Urinary bladder (tissue), 3 donors: ENCODE measurements at regions not wholly inside any gene's neighbourhood (a gene's known extent, or its start where the extent isn't known, plus 50 kb on each side); places are given as distances from the start of the nearest gene placed in this dataset.

Experiments used
- DNase-seq: peaks from one replicate; pipeline ENCODE4 v3.0.0-alpha.2; 2015; ENCODE audit errors: extremely low spot score
- H3K27ac ChIP-seq: one replicate; pipeline ENCODE4 v1.5.1; 2013; ENCODE audit warnings: low read depth, mild to moderate bottlenecking, moderate library complexity
- H3K36me3 ChIP-seq: one replicate; pipeline ENCODE4 v1.6.1; 2013; ENCODE audit warnings: mild to moderate bottlenecking, moderate library complexity; ENCODE audit not compliant: insufficient read depth
- H3K4me1 ChIP-seq: one replicate; pipeline ENCODE4 v1.6.1; 2013; ENCODE audit warnings: mild to moderate bottlenecking, moderate library complexity; ENCODE audit not compliant: insufficient read depth
- H3K4me3 ChIP-seq: one replicate; pipeline ENCODE4 v1.5.1; 2013; ENCODE audit warnings: low read depth, low read length
- WGBS: extraction: QIAGEN DNeasy Blood & Tissue Kit; methylation state at CpG from one replicate; pipeline ENCODE4 v1.1.7; 2013; 5-methylcytosine and 5-hydroxymethylcytosine counted together
- donor health status: healthy with polysubstance abuse.
- donor health status: healthy.

DNA sequence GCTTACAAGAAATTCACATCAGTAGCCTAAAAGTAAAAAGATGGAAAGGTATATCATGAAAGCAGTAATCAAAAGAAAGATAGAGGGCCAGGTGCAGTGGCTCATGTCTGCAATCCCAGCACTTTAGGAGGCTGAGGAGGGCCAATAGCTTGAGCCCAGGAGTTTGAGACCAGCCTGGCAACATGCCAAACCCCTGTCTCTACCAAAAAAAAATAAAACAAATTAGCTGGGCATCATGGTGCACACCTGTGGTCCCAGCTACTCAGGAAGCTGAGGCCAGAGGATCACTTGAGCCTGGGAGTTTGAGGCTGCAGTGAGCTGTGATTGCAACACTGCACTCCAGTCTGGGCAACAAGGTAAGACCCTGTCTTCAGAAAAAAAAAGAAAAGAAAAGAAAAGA, 55.5 kb downstream of the GSPT2 start:
- no peak overlapping the region for H3K27ac ChIP-seq
- no peaks in the 10 kb centered on the region for H3K4me1 ChIP-seq
- H3K4me3 ChIP-seq = no peak overlapping the region
- no peak for DNase-seq
- no peaks in the 10 kb centered on the region for H3K36me3 ChIP-seq

GRCh38 chrX:51802917-51803688, 59.9 kb downstream of the GSPT2 start:
- H3K36me3 ChIP-seq = no peaks in the 10 kb centered on the region
- H3K4me1 ChIP-seq = no peaks in the 10 kb centered on the region
- no peak overlapping the region for H3K27ac ChIP-seq
- peak overlapping the region; percentile 68 for H3K4me3 ChIP-seq
- WGBS = under 1% methylated on average over 26 of the region's 26 CpGs
- DNase-seq = peak; percentile 46

GRCh38 chrX:51803833-51804232, 60.6 kb downstream of the GSPT2 start:
- WGBS = 57% methylated on average over 3 of the region's 3 CpGs
- Histone ChIP-seq H3K36me3 (no peaks in the 10 kb centered on the region), H3K4me3 (peak overlapping the region; percentile 68), H3K27ac (no peak overlapping the region), H3K4me1 (no peaks in the 10 kb centered on the region)
- no peak for DNase-seq

DNA sequence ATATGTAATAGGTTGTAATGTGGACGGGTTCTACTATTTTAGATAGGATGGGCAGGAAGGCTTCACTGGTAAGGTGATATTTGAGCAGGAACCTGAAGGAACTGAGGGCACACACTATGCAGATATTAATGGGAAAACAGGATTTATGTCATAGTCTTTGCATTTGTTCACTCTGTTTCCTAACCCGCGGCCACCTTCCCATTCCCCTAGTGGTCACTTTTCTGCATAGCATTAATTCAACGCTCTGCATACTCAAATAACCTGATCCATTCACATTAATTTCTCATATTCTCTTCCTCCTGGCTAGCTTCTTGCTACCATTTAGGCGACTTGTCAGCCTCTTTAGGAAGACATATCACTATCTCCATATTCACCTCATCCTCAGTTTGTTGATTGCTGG, 61.5 kb downstream of the GSPT2 start:
- Histone ChIP-seq H3K4me3 (no peak overlapping the region), H3K4me1 (no peaks in the 10 kb centered on the region), H3K36me3 (no peaks in the 10 kb centered on the region), H3K27ac (no peak overlapping the region)
- no peak for DNase-seq
- 85% methylated on average over 5 of the region's 5 CpGs for WGBS

DNA sequence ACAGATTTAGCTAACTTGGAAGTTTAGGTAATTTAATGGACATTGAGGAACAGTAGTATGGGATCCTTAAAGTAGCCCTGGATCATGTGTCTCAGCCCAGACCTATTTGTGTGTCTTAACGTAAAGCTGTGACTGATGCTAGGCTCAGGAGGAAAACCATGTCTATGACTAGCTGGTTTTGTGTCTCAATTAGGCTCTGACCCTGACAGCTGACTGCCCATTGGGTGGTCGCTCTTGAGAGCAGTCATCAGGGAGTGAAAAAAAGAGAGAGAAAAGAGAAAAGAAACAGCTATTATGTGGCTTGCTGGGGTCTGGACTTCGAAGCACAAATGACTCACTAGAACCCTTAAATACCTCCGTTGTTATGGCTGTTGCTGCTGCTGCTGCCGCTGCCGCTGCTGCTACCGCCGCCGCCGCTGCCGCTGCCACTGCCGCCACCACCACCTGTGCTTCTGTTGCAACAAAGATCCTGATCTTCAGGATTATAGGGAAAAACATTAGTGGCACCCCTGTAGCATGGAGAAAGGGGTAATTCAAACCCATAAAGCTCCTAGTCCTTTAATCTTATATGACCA, 70.7 kb downstream of the GSPT2 start:
- Histone ChIP-seq H3K4me1 (no peaks in the 10 kb centered on the region), H3K27ac (no peak overlapping the region), H3K4me3 (no peak overlapping the region), H3K36me3 (no peaks in the 10 kb centered on the region)
- WGBS = 90% methylated on average over 12 of the region's 12 CpGs
- DNase-seq = no peak

- Histone ChIP-seq H3K4me1 (no peaks in the 10 kb centered on the region), H3K36me3 (no peaks in the 10 kb centered on the region), H3K4me3 (no peak overlapping the region), H3K27ac (no peak overlapping the region)
- 74% methylated on average over 1 of the region's 1 CpG for WGBS
- no peak for DNase-seq
These were observed 69.4 kb upstream of the MAGED1 start for GRCh38 chrX:51824061-51824460.

GRCh38 chrX:51825436-51825835, 68.0 kb upstream of the MAGED1 start:
- Histone ChIP-seq H3K4me3 (no peak overlapping the region), H3K36me3 (no peaks in the 10 kb centered on the region), H3K27ac (no peak overlapping the region), H3K4me1 (no peaks in the 10 kb centered on the region)
- 84% methylated on average over 3 of the region's 3 CpGs for WGBS
- no peak for DNase-seq

- DNase-seq = no peak
- no peak overlapping the region for H3K27ac ChIP-seq
- 71% methylated on average over 1 of the region's 1 CpG for WGBS
- no peaks in the 10 kb centered on the region for H3K36me3 ChIP-seq
- H3K4me3 ChIP-seq = no peak overlapping the region
- H3K4me1 ChIP-seq = no peaks in the 10 kb centered on the region
These were observed 59.3 kb upstream of the MAGED1 start for GRCh38 chrX:51834076-51834475.

- no peak overlapping the region for H3K4me3 ChIP-seq
- no peak for DNase-seq
- 97% methylated on average over 5 of the region's 5 CpGs for WGBS
- H3K4me1 ChIP-seq = no peaks in the 10 kb centered on the region
- no peak overlapping the region for H3K27ac ChIP-seq
- no peaks in the 10 kb centered on the region for H3K36me3 ChIP-seq
These were observed 56.6 kb upstream of the MAGED1 start for GRCh38 chrX:51836823-51837222.

DNA sequence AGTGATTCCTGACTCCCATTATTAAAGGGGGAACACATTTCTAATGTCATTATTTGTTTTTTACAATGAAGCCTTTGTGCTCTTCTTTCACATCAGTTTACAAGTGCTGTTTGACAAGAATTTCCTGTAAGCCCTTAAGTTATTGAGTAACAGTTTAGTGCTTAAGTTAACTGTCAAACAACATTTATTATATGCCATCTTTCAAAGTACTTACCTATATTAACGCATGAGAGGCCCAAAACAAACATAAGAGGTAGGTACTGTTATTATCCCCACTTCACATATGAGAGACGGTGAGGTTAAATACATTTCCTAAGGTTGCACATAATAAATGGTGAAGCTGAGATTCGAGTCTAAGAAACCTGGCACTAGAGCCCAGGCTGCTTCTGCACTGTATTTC, 56.0 kb upstream of the MAGED1 start:
- no peaks in the 10 kb centered on the region for H3K36me3 ChIP-seq
- H3K27ac ChIP-seq = no peak overlapping the region
- no peak for DNase-seq
- no peak overlapping the region for H3K4me3 ChIP-seq
- no peaks in the 10 kb centered on the region for H3K4me1 ChIP-seq
- WGBS = 51% methylated on average over 3 of the region's 3 CpGs

DNA sequence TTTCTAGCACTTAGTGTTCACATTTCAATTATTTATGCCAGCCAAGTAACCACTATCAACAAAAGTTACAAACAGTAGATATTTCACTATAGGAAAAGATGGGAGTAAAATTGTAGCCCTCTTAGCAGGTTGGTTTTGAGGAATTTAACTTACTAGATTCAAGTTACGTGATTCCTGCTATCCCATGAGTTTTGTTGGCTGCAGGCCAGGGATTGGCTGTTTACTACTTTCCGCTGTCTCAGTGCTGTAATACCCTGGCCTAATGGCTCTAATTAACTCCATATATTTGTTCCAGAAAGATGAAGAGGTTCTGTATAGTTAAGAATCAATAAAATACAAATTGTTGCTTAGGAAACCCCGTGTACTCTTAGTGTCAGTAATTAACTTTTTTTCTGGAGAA, 55.5 kb upstream of the MAGED1 start:
- no peak for DNase-seq
- Histone ChIP-seq H3K36me3 (no peaks in the 10 kb centered on the region), H3K4me1 (no peaks in the 10 kb centered on the region), H3K27ac (no peak overlapping the region), H3K4me3 (no peak overlapping the region)
- 34% methylated on average over 3 of the region's 3 CpGs for WGBS
